Endothelial cell of umbilical vein (primary cell): ENCODE measurements at regions not wholly inside any gene's neighbourhood (a gene's known extent, or its start where the extent isn't known, plus 50 kb on each side); places are given as distances from the start of the nearest gene placed in this dataset.
A peak's percentile ranks its signal among the peaks of the same experiment; 100 is the strongest.

Source experiments
- BruUV-seq: library from RNA; stranded (reverse); fragments of 400-500 nt; replicated peaks from 2 replicates; lab custom pipeline; 2021; lab: Mats Ljungman, UMichigan
- CTCF ChIA-PET: fragments of 300-600, 350-600 bp; sonication (Branson Sonifier 250); formaldehyde crosslinking; loops from one replicate; lab custom pipeline; 2021; ENCODE audit warnings: antibody characterized with exemption, inconsistent platforms; lab: Charles Lee
- POLR2A ChIA-PET: fragments of 300-600, 350-600 bp; sonication (Branson Sonifier 250); formaldehyde crosslinking; loops from one replicate; lab custom pipeline; 2021; ENCODE audit warnings: antibody characterized with exemption, inconsistent platforms; lab: Charles Lee
- DNase-seq: peaks from one replicate; pipeline ENCODE4 v3.0.0-alpha.2; 2011; ENCODE audit warnings: low read depth, low spot score
- FAIRE-seq: peaks from 2 replicates; lab custom pipeline; 2011; peaks lifted over from hg19 to GRCh38; lab: Jason Lieb, UNC
- H2AFZ ChIP-seq: 2 replicates; pipeline ENCODE4 v1.6.0; 2012; ENCODE audit warnings: low read depth, low read length, control low read depth, inconsistent platforms
- H3K27ac ChIP-seq: 2 replicates; pipeline ENCODE4 v1.5.1; 2011; ENCODE audit warnings: low read depth, mild to moderate bottlenecking, control low read depth, low read length, moderate library complexity; ENCODE audit not compliant: insufficient read depth
- H3K27me3 ChIP-seq, 2 experiments: 2 replicates each; pipeline versions ENCODE4 v1.6.0 to v1.6.1; 2011; ENCODE audit warnings: low read length in 2 of 2, mixed read lengths in 1 of 2; ENCODE audit not compliant: control insufficient read depth in 2 of 2, insufficient read depth in 2 of 2
- H3K36me3 ChIP-seq, 2 experiments: 2 replicates in 1 of 2; 3 replicates in 1 of 2; pipeline ENCODE4 v1.5.1; 2011; ENCODE audit warnings: low read length in 2 of 2, mild to moderate bottlenecking in 1 of 2, moderate library complexity in 1 of 2; ENCODE audit not compliant: control insufficient read depth in 2 of 2, insufficient read depth in 2 of 2; ENCODE audit errors: extremely low read depth in 1 of 2
- H3K4me1 ChIP-seq: 3 replicates; pipeline ENCODE4 v1.5.1; 2011; ENCODE audit warnings: mild to moderate bottlenecking, low read length; ENCODE audit not compliant: control insufficient read depth, insufficient read depth; ENCODE audit errors: extremely low read depth
- H3K4me2 ChIP-seq: 2 replicates; pipeline ENCODE4 v1.6.1; 2011; ENCODE audit warnings: low read length, control low read depth, mixed read lengths; ENCODE audit not compliant: insufficient read depth
- H3K4me3 ChIP-seq, 3 experiments: fragments of 200-600 bp in 1 of 3; sonication (generic), shearing (Covaris generic) in 1 of 3; replicated peaks in 1 of 3; 2 replicates each; pipeline ENCODE4 v1.5.1; 2011 to 2016; ENCODE audit warnings: control low read depth in 3 of 3, low read length in 3 of 3, mild to moderate bottlenecking in 2 of 3, inconsistent platforms in 1 of 3, low read depth in 1 of 3, moderate library complexity in 1 of 3; ENCODE audit not compliant: insufficient read depth in 1 of 3
- H3K79me2 ChIP-seq: 2 replicates; pipeline ENCODE4 v1.6.0; 2012; ENCODE audit warnings: low read length, inconsistent platforms; ENCODE audit not compliant: control insufficient read depth, insufficient read depth
- H3K9ac ChIP-seq: replicated peaks from 2 replicates; pipeline ENCODE3; 2011; ENCODE audit warnings: low read length, control low read depth; ENCODE audit not compliant: insufficient read depth; ENCODE audit errors: extremely low read depth
- H3K9me1 ChIP-seq: replicated peaks from 3 replicates; pipeline ENCODE4 v1.6.0; 2011; ENCODE audit warnings: mild to moderate bottlenecking, low read length; ENCODE audit not compliant: control insufficient read depth, insufficient read depth; ENCODE audit errors: extremely low read depth
- H3K9me3 ChIP-seq: replicated peaks from 2 replicates; pipeline ENCODE4 v1.5.1; 2012; ENCODE audit warnings: low read length, inconsistent platforms; ENCODE audit not compliant: control insufficient read depth, insufficient read depth
- H4K20me1 ChIP-seq: replicated peaks from 2 replicates; pipeline ENCODE3; 2011; ENCODE audit warnings: mild to moderate bottlenecking, low read length; ENCODE audit not compliant: control insufficient read depth, insufficient read depth; ENCODE audit errors: extremely low read depth
- CTCF ChIP-seq, 2 donors: IDR thresholded peaks; 1 replicate in 1 of 2; 2 replicates in 1 of 2; pipeline ENCODE4 v1.5.1; 2011; ENCODE audit warnings: low read length in 2 of 2, mild to moderate bottlenecking in 2 of 2, moderate library complexity in 2 of 2, control low read depth in 1 of 2, inconsistent platforms in 1 of 2, low read depth in 1 of 2; ENCODE audit not compliant: insufficient read depth in 1 of 2; ENCODE audit errors: extremely low read depth in 1 of 2
- EZH2 ChIP-seq: IDR thresholded peaks from 2 replicates; pipeline ENCODE4 v1.6.1; 2012; ENCODE audit warnings: borderline replicate concordance, low read depth, mild to moderate bottlenecking, moderate library complexity, low read length, inconsistent platforms; ENCODE audit not compliant: severe bottlenecking
- FOS ChIP-seq: IDR thresholded peaks from 2 replicates; pipeline ENCODE4 v1.6.1; 2011; ENCODE audit warnings: mild to moderate bottlenecking, low read length, moderate library complexity, borderline replicate concordance; ENCODE audit not compliant: insufficient read depth
- GATA2 ChIP-seq: IDR thresholded peaks from 2 replicates; pipeline ENCODE4 v1.7.0; 2011; ENCODE audit warnings: low read depth, mild to moderate bottlenecking, moderate library complexity, mixed read lengths, low read length; ENCODE audit not compliant: insufficient read length, insufficient read depth
- JUN ChIP-seq: IDR thresholded peaks from 2 replicates; pipeline ENCODE4 v1.6.1; 2011; ENCODE audit warnings: borderline replicate concordance, low read depth; ENCODE audit not compliant: insufficient read length, insufficient read depth
- MAX ChIP-seq: IDR thresholded peaks from 2 replicates; pipeline ENCODE4 v1.6.1; 2011; ENCODE audit not compliant: insufficient read depth, insufficient read length
- MYC ChIP-seq: IDR thresholded peaks from one replicate; pipeline ENCODE4 v1.6.1; 2011; ENCODE audit warnings: mild to moderate bottlenecking, low read depth, low read length
- POLR2A ChIP-seq: IDR thresholded peaks from 2 replicates; pipeline ENCODE4 v1.6.1; 2012; ENCODE audit warnings: low read depth, mild to moderate bottlenecking, control low read depth, low read length
- POLR2AphosphoS5 ChIP-seq: IDR thresholded peaks from 2 replicates; pipeline ENCODE4 v1.6.1; 2012; ENCODE audit warnings: low read depth, mild to moderate bottlenecking, control low read depth, low read length, moderate library complexity; ENCODE audit not compliant: insufficient read depth
- dilution Hi-C: fragments of 300-500 bp; cut with MboI; formaldehyde crosslinking; loops from one replicate; pipeline ENCODE4 v1.15.0; 2019; ENCODE audit warnings: low sequenced_read_pairs; ENCODE audit not compliant: extremely low pct_ligation_motif_present
- intact Hi-C: fragments of 100-400 bp; cut with micrococcal nuclease; formaldehyde crosslinking; loops from one replicate; pipeline ENCODE4 v1.10.0; 2022

- no peak for TF ChIP-seq POLR2A
- peak; percentile 34 for TF ChIP-seq FOS
- POLR2A ChIA-PET = no interaction called here
- DNase-seq = no peak
Observed at GRCh38 chr14:61625165-61625564, 70.1 kb upstream of the HIF1A start.

GRCh38 chr14:61627612-61628011, 67.7 kb upstream of the HIF1A start:
- H3K9ac ChIP-seq = no peak overlapping the region
- no peaks in the 10 kb centered on the region for H3K79me2 ChIP-seq
- H3K4me3 ChIP-seq = no peak overlapping the region
- TF ChIP-seq CTCF (IDR thresholded peaks at IDR 0.05; ENCODE audit: extremely low read depth in 1 of 2, insufficient read depth in 1 of 2, low read depth in 1 of 2, low read length in 2 of 2) = no peak
- no peak for TF ChIP-seq GATA2
- no peak for TF ChIP-seq POLR2AphosphoS5
- no peak for TF ChIP-seq POLR2A
- no peak for TF ChIP-seq MYC
- TF ChIP-seq MAX = no peak
- TF ChIP-seq JUN = no peak
- TF ChIP-seq EZH2 = no peak
- CTCF ChIA-PET = no interaction called here
- H3K9me1 ChIP-seq = no peaks in the 10 kb centered on the region
- BruUV-seq = no TSS peak
- no peaks in the 10 kb centered on the region for H3K36me3 ChIP-seq
- DNase-seq (no peak), FAIRE-seq (no peak)
- intact Hi-C loops = no loop called here
- H3K9me3 ChIP-seq = no peaks in the 10 kb centered on the region
- dilution Hi-C loops = no loop called here
- no peaks in the 10 kb centered on the region for H3K27me3 ChIP-seq
- H3K4me1 ChIP-seq = no peaks in the 10 kb centered on the region
- no peak overlapping the region for H2AFZ ChIP-seq
- no peak overlapping the region for H3K27ac ChIP-seq
- POLR2A ChIA-PET = no interaction called here
- no peak overlapping the region for H3K4me2 ChIP-seq
- H4K20me1 ChIP-seq = no peaks in the 10 kb centered on the region

More at GRCh38 chr14:61625165-61625564, 70.1 kb upstream of the HIF1A start:
- Histone ChIP-seq H3K9ac (no peak overlapping the region), H3K27ac (no peak overlapping the region), H3K4me1 (peaks cover 9% of the 10 kb centered on the region), H2AFZ (no peak overlapping the region), H3K27me3 (no peaks in the 10 kb centered on the region), H3K9me1 (no peaks in the 10 kb centered on the region), H3K36me3 (no peaks in the 10 kb centered on the region), H4K20me1 (no peaks in the 10 kb centered on the region), H3K79me2 (no peaks in the 10 kb centered on the region), H3K4me2 (no peak overlapping the region), H3K9me3 (no peaks in the 10 kb centered on the region), H3K4me3 (no peak overlapping the region)
- intact Hi-C loops = no loop called here
- BruUV-seq = no TSS peak
- FAIRE-seq = no peak
- CTCF ChIA-PET = interaction anchor here (1.4 to 1.7 kb wide), 2 partner anchors 15 to 63 kb away, joined by 3 to 5 read pairs; no protein-coding TSS in a partner anchor
- dilution Hi-C loops = no loop called here
